KBM-7 (cell line): ENCODE measurements at regions not wholly inside any gene's neighbourhood (a gene's known extent, or its start where the extent isn't known, plus 50 kb on each side); places are given as distances from the start of the nearest gene placed in this dataset.
A peak's percentile ranks its signal among the peaks of the same experiment; 100 is the strongest.
"Not testable (repeated sequence)": the region's sequence is repeated elsewhere in the genome, so short reads cannot be mapped to it uniquely, and the experiment has no call there.

Experiments
- DNase-seq: peaks from one replicate; pipeline ENCODE4 v3.0.0-alpha.2; 2015
- in situ Hi-C: fragments of 300-500 bp; cut with MboI; formaldehyde crosslinking; loops from 2 replicates; pipeline ENCODE4 v1.14.3; 2020; ENCODE audit warnings: low sequenced_read_pairs, low pct_unique_long_range_greater_than_20kb, mixed read lengths

DNA sequence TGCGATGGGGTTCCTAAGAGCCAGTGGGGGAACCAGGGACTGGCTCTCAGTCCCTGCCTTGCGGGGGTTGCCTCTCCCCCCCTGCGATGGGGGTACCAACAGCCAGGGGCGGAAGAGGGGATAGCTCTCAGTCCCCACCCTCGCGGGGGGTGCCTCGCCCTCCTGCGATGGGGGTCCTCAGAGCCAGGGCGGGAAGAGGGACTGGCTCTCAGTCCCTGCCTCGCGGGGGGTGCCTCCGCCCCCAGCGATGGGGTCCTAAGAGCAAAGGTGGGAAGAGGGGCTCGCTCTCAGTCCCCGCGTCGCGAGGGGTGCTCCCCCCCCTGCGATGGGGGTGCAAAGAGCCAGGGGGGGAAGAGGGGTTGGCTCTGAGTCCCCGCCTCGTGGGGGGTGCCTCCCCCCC lies 162.0 kb downstream of the ATP6V0E2 start:
- DNase-seq, in situ Hi-C loops: not testable (repeated sequence)

DNA sequence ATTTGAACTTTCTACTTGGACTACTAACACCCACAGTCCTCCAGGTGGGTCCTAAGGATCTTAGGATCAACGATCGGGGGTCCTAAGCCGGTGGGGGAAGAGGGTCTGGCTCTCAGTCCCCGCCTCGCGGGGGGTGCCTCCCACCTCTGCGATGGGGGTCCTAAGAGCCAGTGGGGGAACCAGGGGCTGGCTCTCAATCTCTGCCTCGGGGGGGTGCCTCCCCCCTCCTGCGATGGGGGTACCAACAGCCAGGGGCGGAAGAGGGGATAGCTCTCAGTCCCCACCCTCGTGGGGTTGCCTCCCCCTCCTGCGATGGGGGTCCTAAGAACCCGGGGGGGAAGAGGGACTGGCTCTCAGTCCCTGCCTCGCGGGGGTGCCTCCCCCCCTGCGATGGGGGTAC lies 165.3 kb downstream of the ATP6V0E2 start:
- DNase-seq, in situ Hi-C loops: not testable (repeated sequence)

DNA sequence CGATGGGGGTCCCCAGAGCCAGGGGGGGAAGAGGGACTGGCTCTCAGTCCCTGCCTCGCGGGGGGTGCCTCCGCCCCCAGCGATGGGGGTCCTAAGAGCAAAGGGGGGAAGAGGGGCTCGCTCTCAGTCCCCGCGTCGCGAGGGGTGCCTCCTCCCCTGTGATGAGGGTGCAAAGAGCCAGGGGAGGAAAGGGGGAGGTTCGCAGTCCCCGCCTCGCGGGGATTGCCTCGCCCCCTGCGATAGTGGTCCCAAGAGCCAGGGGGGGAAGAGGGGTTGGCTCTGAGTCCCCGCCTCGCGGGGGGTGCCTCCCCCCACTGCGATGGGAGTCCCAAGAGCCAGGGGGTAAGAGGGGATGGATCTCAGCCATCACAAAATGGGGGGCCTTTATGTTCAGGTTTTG lies 168.5 kb downstream of the ATP6V0E2 start:
- in situ Hi-C loops, DNase-seq: not testable (repeated sequence)

DNA sequence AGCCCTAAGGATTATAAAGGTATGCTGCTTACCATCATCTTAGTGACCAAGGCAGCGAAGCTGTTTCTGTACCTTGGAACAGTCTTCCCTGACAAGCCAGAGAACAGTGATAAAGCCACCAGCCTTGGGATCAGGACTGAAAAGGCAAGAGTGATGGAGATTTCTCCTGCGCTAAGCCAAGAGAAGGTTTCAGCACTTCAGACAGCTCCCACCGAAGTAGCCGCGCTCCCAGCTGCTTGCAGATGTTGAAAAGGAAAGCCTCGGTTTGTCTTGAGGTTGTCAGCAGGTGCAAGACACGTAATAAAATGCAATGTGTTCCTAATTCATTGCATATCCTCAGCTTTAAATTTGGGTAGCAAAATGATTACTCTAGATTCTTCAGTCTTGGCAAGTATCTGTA lies 171.0 kb downstream of the ATP6V0E2 start:
- DNase-seq, result peak; percentile 35
- in situ Hi-C loops, result not testable (repeated sequence)

DNA sequence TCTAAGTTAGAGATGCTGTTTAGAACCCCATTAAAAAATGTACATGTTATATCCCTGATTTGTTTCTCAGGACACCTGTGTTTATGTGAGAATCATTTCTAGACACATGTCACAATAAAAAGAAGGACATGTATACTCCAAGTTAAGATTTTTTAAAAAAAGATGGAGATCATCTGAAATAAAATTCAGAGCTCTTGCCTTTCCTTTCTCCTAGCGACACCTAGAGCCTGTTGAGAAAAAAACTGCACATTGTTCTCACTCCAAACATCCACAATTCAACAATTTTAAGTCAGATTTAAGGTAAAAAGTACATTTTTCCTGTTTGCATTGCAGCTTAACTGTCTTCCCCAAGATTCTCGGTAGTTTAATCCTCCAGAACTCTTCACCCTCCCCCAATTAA lies 171.8 kb downstream of the ATP6V0E2 start:
- DNase-seq, result peak; percentile 10
- in situ Hi-C loops, result not testable (repeated sequence)

DNA sequence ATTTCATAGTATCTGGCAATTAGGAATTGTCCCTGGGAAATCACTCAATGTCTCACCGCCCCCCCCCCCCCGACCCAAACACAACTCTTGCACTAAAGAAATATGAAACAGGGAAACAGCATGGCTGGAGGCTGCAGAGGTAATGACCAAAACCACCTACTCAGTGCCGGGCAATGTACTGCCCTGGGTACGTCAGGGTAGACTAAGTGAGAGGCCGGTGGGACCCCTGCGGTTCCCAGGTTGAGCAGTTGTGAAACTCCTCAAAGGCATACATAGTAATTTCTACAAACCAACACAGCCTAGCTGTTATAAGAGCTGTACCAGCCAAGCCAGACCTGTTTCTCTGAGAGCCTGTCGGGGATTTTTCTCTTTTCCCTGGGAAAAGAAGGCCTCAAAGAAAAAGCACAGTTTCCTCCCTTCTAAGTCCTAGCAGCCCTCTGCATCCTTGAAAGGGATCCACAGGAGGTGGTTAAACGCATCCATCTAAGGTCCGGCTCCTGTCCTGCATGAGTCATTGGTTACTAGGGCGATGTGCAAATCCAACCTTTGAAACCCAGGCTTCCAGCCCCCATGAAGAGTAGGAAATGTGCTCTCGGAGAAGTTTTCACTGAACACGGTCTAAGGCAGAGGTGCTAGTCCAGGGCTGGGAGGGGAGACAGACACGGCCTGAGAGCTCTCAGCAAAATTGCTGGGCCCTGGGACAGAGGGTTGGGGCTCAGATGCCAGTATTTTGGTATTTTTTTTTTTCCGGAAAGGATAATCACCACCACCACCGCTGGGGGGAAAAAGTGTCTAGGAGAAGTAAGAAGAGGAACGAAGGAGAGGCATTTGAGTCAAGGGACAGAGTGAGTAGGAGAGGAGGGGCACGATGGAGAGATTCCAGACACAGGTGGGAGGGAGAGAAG lies 172.8 kb downstream of the ATP6V0E2 start:
- in situ Hi-C loops, result not testable (repeated sequence)
- peak; percentile 31 for DNase-seq

DNA sequence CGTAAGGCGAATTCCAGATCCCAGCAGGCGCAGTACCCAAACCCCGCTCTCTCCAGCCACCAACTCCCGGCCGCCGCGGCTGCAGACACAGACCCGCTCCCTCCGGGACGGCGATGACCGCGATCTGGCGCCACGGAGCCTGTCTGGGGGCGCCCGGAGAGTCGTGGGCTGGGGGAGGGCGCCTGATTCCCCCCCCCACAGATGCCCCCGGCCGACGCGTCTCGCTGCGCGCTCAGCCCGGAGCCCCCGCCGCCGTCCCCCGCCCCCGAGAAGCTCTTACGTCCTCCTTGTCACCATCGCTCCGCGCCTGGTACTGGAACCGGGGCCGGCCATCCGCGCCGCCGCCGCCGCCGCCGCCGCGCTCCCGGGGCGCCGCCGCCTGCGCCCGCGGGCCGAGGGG lies 173.6 kb downstream of the ATP6V0E2 start:
- in situ Hi-C loops, result not testable (repeated sequence)
- peak; percentile 2 for DNase-seq

DNA sequence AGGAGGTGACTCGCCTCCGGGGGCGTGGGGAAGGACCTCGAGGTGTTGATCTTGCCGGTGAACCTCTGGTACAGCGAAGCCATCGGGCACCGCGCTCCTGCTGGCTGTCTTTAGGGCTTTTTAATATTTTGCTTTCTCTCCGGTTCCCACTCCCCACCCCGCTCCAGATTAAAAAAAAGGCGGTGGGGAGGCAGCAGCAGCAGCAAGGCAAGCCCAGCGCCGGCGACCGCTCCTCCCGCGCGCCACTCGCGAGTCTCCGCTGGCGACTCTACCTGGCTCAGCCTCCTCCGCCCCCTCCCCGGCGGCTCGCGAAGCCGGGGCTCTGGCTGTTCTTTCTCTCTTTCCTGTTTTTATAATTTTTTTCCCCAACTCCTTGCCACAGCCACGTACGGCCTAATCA lies 174.0 kb downstream of the ATP6V0E2 start:
- in situ Hi-C loops, result not testable (repeated sequence)
- DNase-seq, result peak; percentile 23

DNA sequence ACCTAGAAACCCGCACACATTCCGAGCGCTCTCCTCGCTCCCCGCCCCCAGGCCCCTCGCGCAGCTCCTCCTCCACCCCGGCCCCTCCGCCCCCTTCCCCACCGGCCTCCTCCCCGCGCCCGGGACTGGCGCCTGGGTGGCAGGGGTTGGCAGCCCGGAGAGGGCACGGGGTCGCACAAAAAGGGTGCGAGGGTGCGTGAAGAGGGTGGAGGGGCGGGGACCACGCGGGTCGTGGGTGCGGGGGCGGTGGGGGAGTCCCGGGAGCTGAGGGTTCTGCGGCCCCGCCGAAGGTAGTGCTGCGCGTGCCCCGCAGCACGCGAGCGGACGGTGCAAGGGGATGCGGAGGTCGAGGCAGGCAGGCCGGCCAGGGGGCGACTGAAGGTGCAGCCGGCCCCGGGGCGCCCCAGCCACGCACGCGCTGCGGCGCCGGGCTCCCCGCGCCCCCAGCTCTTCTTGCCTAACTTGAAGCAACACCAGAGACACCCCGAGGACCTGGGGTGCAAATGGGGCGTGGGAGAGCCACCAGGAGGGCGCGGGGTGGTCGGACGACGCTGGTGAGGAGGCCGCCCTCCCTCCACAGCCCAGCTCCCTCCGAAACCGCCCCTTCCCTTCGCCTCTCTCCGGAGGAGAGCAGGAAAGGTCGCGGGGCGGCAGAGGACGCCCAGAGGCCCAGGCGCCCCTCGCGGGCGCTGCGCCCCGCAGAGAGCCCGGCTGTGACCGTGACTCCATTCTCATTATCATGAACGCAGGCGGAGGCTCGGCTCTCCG lies 174.7 kb downstream of the ATP6V0E2 start:
- DNase-seq, result peak; percentile 50
- in situ Hi-C loops, result not testable (repeated sequence)

DNA sequence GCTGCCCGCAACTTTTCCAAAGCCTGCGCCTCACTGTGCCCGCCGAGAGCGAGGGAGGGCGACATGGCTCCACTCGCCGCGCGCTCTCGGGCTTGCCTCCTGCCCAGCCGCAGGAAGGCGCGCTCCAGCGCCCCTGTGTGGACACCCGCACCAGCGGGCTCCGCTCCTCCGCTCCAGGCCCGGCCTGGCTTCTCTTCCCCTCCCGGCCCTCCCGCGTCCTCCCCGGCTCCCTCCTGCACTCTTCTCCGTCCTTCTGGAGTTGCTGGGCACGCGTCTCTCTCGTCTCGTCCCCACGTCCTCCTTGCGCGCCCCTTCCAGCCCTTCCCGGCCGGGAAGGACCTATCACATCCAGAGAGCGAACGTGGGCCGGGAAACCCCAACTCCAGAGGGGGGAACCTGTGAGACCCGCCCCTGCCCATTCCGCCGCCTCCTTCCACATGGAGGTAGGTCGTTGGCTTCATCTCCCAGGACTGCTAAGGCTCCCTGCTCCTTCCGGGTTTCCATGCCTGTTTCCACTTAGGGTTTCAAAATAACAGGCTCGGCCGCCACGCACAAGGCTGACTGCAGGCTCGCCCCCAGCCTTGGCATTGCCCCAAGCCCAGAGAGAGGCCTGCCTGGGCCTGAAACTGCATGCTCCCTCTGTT lies 175.4 kb downstream of the ATP6V0E2 start:
- peak; percentile 25 for DNase-seq
- in situ Hi-C loops, result not testable (repeated sequence)

DNA sequence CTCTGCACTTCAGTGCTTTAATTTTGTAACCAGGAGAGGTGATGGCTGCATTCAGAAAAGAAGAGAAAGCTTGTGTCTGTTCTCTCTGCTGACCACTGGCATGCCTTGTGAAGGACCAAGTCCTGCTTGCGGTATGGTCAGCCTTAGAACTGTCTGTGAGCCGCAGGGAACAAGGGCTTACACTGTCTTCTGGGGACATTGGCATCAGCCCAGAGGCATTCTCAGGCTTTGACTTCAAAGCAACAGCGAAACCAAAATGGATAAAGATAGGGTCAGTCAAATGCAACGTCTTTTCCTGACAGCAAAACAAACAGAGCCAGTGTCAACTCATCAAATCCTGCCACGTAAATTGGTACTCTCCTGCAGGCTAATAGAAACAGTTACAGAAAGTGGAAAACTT lies 179.6 kb downstream of the ATP6V0E2 start:
- DNase-seq, in situ Hi-C loops: not testable (repeated sequence)

DNA sequence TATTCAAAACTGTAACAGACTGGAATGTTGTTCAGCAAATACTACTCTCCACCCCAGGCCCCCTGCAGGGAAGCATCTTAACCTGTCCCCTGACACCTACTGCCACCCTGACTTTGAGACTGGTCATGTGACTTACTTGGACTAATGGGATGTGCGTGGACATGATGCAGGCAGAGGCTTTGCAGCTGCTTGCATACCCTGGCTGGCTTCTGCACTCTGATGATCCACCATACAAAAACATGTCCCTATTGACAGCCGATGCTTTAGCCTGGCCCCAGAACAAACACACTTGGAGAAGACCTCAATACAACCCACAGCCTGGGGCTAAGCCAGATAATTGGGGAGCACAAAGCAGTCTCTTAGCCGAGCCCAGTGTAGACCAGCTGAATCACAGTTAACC lies 180.5 kb downstream of the ATP6V0E2 start:
- DNase-seq, in situ Hi-C loops: not testable (repeated sequence)

DNA sequence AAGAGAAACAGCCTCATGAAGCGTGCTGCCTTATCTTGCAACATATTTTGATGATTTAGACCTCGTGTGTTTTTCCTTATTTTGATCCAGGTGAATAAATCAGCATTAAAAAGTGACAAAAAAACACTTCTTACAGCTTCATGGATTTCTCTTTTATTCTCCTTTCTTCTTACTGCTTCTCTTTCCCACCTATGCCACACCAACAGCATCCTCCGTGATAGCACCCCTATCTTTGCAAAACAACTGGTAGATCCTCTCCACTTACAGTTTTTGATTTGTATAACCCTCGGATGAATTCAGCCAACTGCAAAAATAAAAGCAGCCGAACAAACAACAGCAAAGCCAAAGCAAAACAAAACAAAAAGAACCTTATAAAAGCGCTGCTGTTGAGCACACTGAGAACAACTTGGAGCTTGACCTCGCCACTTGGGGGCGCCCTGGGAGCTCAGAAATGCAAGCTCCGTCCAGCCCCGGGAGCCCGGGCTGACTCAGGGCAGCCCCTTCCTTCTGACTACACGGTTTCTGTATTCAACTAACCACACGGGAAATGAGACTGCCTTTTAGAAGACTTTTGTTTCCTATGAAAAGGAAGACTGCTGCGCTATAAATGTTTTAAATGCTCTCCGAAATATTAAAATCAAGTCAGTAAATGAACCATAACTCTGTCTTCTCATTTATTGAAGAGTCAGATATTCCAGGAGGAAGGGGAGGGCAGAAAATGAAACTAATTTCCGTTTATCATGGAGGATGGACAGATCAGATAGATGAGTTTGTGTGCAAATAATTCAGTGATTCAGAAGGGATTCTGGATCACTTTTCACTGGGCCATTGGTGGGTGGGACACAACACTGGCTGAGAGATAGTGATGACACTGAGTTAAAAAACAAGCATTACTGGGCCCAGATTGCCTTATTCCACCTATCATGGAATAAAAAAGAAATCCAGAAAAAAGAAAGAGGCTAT lies 186.8 kb downstream of the ATP6V0E2 start:
- DNase-seq, in situ Hi-C loops: not testable (repeated sequence)

DNA sequence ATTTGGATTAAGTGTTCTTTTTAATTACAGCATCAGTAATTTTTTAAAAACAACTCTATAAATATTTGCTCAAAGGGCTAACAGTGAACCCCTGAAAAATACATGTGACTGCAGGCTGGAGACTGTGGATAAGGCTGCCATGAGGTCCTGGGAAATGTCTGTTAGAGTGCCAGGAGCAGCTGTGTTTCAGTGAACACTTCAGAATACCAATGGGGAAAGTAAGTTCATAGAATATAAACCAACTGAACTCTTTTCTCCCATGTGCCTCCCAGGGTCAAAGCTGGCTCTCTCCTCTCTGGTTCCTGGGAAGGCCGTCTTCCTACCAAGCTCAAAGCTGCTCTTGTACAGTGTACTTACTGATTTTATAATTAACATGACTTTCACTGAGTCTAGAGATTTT lies 189.4 kb downstream of the ATP6V0E2 start:
- in situ Hi-C loops, DNase-seq: not testable (repeated sequence)

DNA sequence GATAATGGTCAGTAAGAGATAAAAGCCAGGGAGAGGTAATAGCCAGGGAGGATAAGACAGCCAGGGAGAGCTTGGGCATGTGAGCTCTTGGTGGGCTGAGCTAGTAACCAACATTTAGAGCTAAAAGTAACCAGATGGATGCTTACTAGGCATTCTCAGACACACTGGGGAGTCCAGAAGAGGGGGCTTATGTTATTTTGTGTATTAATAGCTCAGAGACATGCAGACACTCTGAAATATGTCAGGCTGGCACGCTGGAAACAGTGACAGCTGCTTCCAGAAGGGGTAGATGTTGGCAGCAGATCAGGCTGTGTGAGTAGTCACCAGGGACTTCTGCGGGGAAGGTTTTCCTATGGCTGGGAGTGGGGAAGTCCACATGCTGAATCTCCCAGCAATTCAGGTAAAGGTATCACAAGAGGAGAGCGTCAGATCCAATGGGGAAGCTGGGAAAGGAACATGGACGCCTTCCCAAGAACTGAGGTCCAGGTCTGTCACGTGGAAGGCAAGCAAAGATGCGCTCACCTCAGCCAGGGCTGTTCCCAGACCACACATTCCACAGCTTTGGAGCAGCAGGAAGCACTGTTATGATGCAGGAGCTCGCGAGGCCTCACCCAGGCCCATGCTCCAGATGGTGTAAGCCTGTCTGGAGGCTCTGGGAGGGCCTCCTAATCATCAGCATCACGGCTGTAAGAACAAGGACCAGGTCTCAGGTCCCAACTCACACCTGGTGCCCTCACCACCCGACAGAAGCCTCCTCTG lies 196.0 kb downstream of the ATP6V0E2 start:
- in situ Hi-C loops, DNase-seq: not testable (repeated sequence)

DNA sequence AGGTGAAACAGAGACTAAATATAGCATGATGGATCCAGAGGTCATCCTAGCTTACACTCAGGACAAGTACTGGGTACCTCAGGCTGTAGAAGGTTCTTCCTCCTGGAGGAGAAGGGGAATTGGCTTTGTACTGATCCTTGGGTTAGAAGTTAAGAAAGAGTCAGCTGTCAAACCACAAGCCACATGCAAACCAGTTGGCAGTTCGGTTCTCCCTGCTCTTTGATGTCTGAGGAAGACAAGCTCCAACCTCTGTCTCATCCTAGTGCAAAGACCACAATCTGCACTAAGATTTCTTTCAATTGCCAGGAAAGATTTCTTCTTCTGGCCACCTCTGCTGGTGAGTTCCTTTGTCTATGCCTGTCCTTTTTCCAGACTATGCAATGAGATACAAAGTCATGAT lies 203.8 kb downstream of the ATP6V0E2 start:
- in situ Hi-C loops, DNase-seq: not testable (repeated sequence)

DNA sequence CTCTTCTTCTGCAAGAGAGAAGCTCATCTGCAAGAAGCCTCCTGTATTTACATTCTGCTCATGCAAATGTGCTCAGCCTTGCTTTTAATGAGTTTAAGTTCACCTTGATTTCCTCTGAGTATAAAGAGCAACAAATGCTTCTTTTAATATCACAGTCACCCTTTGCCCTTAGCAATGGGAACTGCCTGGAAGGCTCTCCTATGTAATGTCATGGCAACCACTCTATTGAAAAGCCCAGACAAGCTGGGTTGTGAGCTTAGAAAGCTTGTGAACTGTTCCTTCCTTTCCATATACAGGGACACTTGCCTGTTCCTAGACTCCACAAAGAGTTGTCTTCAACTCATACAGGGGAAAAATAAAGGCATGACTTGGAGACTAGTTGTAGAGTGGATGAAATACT lies 208.1 kb downstream of the ATP6V0E2 start:
- DNase-seq, in situ Hi-C loops: not testable (repeated sequence)

DNA sequence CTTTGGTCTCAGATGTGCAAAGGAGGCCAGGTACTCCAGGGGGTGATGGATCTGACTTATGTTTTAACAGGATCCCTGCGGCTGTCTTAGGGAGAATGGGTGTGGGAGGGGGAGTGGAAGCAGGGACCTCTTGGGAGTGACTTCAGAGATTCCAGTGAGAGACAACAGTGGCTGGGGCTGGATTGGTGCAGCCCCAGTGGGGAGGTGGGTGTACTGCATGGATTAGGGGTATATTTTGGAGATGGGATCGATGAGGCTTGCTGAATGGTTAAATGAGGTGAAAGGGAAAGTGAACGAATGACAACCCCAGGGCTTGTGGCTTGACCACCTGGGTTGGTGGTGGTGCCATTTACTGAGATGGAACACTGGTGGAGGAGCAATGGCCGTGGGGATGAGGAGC lies 211.0 kb downstream of the ATP6V0E2 start:
- in situ Hi-C loops, DNase-seq: not testable (repeated sequence)
